Germinal center (tissue), 1 donor: ENCODE measurements at regions not wholly inside any gene's neighbourhood (a gene's known extent, or its start where the extent isn't known, plus 50 kb on each side); places are given as distances from the start of the nearest gene placed in this dataset.

Experiments
- DNase-seq: peaks from one replicate; pipeline ENCODE4 v3.0.0; 2012; ENCODE audit warnings: mixed read lengths, low spot score

DNA sequence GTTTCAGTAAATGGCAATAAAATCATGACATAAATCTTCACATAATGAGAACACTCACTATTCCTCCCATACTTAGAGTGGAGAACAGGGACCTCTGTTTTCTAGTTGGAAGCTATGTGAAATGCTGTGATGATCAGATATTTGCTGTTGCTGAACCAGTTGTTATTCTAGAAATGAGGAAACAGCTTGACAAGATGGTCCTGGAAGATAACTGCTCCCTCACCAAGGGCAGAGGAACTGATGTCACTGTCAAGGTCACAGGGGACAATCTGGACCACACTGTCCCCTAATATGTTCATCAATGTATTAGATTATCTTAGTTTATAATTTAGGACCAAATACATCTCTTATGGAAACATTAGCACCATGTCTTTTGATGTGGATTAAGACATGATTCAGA, 1173.3 kb downstream of the PCDH17 start:
- DNase-seq: no peak

DNA sequence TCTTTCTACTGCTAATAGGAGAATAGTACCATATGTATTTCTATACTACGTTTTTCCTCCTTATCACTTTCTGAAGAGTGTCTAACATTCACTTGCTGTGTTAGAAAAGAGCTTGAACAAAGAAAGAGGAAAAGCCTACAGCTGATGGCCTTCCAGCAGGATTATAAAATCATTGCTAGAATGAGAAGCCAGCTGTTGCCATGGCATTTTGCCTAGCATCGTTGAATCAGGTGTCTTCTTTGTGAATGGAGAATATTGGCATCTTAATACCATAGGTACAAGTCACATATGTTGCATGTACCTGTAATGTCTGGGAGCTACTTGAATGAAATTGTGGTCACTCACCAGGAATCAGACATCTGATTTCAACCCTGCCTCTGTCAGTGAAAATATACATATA, 1174.9 kb downstream of the PCDH17 start:
- DNase-seq: no peak

DNA sequence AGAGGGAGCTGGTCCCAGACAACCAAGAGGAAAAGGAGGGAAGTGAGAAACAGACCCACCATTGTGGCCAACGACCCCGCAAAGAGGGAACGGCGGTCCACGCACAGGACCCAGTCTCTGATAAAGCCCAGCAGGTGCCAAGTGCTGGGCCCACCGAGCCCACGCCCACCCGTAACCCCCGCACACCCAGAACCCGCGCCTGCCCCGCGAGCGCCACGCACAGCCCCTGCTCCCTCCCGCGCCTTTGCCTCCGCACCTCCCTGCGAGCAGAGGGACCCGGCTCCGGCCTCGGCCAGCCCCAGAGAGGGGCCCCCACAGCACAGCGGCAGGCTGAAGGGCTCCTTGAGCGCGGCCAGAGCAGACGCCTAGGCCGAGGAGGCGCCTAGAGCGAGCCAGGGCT, 1192.2 kb downstream of the PCDH17 start:
- DNase-seq: no peak

DNA sequence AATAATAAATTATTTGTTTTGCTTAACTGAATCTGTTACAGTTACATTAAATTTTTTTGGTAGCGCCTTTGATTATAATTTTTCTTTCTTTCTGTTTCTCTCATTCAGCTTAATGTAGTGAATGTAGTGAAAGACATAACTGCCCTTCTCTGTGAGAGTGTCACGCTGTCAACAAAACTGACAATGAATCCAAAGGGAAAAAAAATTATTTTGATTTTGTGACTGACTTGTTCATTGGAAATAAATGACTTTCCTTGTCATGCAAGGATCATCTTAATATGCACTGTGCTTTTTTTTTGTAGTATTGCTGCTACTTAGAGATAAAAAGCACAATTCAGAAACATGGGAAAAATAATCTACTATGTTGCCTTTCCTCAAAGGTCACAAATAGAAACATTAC, 1196.4 kb downstream of the PCDH17 start:
- DNase-seq: no peak

DNA sequence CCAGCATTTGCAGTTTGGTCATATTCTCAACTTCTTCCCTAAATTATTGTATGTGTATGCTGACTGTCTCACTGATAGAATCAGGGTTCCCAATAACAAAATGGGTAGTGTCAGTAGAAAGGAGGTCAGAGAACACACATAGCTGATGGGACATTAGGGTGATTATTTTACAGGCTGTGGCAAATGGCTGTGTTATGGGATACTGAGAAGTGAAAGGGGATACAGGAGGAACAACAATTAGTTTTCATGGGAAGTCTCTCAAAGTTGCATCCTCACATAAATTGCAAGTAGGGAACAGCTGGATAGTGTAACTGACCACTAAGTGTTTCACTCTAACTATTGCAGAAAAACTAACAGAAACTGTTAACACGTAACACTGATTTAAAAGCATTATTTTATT, 1199.3 kb downstream of the PCDH17 start:
- no peak for DNase-seq

DNA sequence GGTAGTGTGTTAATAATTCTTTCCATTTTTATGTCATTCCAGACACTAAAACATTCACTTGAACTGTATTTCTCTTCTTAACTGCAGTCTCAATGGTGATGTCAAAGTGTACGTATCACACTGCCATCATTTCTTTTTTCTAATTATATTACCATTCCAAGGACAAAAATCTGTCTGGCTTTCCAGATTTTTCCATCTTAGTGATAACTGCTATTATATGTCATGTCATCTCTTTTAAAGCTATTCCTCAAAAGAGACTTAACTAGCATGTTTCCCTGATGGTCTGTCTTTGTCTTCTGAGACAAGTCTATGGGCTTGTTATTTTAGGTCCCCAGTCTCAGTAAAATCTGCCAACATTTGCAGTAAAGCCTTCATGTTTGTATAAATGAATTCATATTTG, 1207.1 kb downstream of the PCDH17 start:
- DNase-seq: no peak

DNA sequence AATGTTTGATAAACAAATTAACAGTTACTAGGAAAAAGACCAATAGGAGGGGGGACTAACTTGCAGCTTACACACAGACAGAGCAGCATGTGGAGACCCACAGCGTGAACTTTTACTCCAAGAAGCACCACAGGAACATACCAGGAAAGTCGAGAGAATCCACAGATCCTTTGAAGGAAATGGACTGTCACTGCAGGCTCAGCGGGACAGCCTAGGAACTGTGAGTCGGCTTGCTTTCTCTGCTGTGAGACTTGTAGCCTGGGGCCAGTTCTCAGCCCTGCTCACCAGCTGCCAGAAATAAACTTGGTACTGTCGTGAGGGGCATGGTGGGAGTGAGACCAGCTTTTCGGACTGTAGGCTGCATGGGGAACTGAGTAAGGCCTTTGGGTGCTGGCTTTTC, 1211.5 kb downstream of the PCDH17 start:
- no peak for DNase-seq

DNA sequence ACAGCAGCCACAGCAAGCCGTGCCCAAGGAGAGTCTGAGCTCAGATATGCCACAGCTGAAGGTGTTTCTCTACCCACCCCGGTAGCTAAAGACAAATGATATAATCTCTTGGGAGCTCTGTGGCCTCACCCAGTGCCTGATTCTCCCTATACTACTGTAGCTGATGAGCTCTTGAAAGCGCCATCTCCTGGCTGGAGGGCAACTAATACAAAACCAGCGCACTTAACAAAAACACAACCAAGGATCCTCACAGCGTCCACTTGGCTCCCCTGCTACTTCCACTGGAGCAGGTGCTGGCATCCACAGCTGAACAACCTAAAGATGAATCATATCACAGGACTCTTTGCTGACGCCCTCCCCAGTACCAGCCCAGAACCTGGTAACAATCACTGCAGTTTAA, 1212.0 kb downstream of the PCDH17 start:
- DNase-seq: no peak

DNA sequence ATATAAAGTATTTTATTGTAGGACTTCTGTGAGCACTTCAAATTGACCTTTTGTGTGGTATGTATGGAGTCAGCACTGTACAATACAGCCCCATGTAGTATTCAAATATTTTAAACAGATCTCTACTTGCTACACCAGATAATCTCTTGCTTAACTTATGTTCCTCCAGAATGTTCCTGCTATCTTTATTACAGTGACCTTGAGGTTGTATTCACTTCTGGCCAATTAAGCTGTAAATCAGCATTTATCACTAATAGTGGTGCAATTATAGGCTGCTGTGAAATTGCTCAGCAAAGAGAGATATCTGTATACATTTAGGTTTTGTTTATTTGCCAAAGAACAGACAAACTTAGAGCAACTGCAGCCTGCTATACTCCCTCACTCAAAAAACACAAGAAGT, 1218.6 kb downstream of the PCDH17 start:
- DNase-seq: no peak

DNA sequence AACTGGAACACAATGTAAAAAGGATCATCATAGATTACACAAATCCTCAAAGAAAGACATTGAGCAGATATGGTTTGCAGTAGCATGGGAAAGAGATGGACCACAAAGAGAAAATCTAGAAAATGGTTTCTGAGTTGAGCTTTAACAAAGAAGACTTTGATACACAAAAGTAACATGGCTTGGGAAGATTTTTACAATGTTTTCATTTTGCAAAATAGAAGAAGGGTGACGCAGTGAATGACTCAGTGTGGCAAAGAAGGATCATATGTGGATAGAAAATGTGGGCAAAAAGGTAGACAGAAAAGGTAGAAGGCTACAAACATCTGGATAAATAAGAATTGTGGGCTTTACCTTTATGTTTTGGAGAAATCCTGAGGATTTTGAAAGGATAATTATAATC, 1220.5 kb downstream of the PCDH17 start:
- no peak for DNase-seq

DNA sequence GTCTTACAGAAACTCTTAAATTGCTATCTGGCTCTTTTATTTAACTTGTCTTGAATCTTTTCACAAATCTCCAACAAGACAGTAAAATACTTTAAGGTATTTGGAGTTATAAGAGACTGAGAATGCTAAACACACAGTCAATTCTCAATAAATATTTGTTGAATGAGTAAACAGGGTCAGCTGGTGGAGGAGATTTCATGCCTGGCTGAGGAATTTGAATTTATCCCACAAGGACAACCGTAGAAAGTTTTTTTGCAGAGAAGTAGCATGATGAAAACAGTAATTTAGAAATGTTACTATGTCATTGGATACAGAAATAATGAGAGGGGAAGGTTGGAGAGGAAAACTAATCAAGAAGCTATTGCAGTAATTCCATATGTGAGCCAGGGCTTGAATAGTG, 1223.7 kb downstream of the PCDH17 start:
- DNase-seq: no peak

DNA sequence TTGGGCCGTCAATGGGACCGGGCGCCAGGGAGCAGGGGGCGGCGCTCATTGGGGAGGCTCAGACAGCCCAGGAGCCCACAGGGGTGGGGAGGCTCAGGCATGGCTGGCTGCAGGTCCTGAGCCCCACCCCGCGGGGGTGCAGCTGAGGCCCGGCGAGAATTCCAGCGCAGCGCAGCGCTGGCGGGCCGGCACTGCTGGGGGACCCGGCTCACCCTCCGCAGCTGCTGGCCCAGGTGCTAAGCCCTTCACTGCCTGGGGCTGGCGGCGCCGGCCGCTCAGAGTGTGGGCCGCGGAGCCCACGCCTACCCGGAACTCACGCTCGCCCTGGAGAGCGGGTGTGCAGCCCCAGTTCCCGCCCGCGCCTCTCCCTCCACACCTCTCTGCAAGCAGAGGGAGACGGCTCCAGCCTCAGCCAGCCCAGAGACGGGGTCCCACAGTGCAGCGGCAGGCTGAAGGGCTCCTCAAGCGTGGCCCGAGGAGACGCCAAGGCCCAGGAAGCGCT, 1227.4 kb downstream of the PCDH17 start:
- no peak for DNase-seq

DNA sequence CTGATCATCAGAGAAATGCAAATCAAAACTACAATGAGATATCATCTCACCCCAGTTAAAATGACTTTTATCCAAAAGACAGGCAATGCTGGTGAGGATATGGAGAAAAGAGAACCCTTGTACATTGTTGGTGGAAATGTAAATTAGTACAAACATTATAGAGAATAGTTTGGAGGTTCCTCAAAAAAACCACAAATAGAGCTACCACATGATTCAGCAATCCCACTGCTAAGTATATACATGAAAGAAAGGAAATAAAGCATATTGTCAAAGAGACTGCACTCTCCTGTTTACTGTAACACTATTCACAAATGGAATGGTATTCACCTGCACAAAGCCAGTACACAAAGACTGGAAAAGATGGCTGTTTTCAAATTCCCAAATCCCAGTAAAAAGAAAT, 1233.7 kb downstream of the PCDH17 start:
- no peak for DNase-seq

DNA sequence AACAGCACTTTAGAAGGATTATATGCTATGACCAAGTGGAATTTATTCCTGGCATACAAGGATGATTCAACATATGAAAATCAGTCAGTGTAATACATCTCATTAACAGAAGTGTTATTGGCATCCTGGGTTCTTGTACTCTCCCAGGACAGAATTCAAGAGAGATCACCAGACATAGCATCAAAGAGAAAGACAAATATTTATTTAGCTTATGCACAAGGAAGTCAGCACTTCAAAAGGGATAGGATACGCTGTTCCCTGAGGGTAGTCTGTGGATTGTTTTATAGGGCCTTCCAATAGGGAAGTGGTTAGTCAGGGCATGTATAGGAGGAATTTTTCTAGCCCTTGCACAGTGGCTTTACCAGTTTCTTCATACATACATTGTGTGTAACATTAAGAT, 1238.0 kb downstream of the PCDH17 start:
- no peak for DNase-seq

DNA sequence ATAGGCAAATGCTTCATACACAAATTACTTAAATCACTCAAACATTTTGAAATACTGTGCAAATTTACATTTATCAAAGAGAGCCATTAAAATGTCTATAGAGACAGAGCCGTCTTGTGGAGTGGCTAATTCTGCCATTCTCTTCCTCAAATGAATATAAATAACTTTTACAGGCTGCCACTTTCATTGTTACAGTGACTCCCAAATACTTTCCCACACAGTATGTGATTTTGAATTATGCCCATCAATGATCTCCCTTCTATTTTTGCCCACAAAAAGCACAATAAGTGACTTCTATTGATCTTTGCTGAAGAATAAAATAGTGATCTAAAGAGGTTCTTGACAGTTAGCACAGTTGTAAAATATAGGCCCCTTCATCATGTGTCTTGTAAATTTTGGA, 1244.9 kb downstream of the PCDH17 start:
- no peak for DNase-seq

DNA sequence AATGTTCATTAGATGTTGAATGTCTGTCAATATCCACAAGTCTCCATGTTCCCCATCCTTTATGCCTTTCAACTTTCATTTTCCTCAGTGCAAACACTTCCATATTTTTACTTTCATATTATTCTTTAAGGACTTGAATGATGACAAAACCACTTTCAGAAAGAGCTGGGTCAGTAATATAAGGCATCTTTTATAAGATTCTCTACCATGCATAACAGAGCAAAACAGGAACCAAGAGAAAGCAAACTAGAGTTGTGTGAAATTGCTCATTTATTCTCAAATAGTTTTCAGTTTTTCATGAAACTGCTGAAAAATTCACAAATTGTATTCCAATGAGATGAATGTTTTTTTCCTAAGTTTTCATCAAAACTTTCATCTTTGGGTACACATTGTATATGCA, 1247.6 kb downstream of the PCDH17 start:
- DNase-seq: no peak

DNA sequence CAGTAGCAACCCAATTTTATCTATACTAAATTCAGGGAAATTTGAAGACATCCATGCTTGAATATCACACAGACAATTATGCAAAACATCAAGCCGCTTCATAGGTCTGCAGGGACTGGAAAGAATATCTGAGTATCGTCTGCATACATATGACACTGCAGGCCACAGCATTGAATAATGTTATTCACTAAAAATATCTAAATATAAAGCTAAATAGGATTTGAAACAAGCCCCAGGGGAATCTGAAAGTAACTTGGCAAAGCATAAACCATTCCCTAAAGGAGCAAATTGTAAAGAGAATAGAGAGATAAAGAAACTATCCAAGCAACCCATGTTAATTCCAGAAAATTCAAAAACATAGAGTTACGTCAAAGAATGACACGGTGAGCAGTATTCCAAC, 1251.0 kb downstream of the PCDH17 start:
- no peak for DNase-seq

DNA sequence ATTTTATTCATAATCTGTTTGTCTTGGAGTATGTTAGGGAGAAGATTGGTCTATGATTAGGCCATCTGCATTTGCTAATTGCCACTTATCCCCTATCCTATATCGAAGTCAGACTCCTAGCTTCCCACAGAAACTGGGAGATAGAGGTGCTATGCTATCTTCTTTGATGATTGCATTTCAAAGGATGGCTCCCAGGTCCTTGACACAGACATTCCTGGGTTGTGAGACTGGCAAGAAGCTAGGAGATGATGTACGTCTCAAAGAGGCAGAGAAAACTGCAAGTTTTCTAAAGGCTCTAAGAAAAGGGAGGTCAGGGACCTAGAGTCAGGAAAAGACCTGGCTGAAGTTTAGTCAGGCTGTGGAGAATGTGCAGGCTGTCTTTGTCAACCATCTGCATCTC, 1251.9 kb downstream of the PCDH17 start:
- DNase-seq: no peak

DNA sequence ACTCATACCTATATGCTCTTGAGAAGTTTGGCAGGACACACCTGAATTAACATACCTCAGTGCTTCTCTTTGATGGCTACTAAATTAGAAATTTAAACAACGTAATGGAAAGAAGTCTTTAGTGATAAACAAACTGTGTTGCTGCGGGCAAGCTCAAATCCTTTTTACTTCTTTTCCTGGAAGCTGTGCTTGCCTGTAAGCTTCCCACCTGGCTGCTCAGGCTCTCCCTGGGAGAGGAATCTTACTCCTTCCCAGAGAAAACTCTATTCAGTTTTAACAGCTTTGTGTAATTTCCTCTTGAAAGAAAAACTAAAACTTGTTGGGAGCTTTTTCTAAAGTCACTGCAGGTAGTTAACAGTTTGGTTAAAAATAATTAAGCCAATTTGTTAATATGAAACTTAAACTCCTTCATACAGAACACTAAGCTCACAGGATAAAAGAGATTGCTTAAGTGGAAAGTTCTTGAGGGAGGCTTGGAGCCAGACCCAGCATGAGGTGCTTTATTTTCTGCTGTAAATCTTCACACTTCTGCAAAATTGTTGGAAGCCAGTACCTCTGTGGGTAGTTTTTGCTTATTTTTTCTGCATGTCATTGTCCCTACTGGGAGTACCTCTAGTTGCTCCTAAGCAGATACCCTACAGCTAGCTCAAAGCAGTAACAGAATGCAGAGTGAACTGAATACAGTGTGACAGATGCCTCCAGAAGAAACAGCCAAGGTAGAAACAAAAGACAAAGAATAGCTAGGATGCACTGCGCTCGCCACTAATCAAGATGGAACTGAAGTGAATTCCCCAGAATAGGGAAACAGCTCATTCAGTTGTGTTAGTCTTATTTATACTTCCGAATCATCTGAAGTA, 1253.0 kb downstream of the PCDH17 start:
- no peak for DNase-seq

DNA sequence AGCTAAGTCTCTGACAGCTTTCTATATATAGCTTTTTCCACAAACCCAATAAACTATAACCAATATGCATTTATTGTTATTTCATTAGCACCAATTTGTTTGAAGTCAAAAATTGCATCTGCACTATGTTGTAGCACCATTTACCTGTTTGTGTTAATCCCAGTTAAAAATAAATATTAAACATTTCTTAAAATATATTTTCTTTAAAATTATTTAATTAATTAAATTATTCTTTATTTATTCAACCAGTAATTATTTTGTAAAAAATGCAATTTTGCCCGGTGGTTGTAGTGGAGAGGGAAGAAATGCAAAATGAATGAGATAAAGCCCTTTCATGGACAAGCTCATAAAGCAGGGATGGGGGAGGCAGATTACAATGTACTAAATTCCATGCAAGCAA, 1257.9 kb downstream of the PCDH17 start:
- no peak for DNase-seq

DNA sequence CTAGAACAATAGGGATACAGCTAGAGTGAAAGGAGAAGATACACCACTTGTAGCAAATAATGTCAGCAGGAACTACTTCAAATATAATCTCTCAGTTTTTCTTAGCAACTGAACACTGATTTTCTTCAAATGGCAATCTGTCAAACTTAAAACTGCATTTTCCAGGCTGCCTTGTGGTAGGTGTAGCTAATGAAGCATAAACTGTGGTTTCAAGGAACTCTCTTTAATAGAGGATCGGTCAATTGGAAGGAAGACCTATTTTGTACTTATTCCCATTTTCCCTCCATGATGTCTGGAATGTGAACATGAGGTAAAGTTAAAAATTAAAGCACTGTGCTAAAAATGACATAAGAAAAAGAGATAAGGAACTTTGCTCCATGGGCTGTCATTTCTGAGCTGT, 1261.9 kb downstream of the PCDH17 start:
- DNase-seq: no peak

DNA sequence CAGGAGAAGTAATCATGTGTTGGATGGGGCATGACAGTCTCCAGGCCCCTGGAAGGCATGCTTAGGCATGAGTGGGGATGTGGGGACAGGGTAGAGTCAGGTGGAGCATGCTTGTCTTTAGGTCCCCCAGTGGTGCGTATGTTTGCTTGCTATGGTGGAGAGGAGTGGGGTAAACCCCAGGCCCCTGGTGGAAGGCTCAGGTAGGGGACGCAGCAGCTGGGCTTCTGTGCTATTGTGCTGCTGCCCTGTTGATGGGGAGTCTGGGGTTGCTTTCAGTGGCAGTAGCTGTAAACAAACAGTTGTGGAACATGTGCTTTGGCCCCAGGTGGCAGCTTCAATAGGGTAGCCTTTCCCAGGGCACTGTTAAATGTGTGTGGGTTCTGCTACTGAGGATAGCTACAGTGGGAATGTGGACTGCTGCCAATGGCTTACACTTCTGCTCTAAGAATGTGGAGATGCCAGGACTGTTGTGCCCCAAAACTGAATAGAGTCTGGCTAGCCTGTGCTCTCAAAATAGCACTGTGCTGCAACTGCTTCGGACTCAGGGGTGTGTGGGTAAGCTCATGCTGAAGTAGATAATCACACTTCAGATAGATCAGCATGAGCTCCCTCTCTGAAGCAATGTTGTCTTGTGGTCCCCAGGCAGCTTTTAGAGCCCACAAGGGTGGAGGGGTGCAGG, 1257.3 kb downstream of the DIAPH3 start:
- no peak for DNase-seq

DNA sequence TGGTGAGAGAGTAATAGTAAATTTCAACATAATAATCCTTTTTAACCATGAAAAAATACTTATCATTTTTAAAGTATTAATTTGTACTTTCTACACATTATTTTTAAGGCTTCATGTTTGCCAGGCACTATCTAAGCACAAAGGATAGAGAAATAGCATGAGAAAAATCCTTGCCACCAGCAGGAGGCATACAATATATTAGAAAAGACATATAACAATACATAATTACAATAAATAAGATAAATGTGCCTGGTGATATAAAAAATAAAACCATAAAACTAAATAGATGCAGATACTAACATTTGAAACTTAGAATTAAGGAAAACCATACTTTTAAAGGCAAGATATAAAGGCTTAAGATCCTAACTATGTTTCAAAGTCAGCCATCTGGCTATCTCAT, 1256.4 kb downstream of the DIAPH3 start:
- no peak for DNase-seq
